OCI-LY3 (cell line): ENCODE measurements at regions not wholly inside any gene's neighbourhood (a gene's known extent, or its start where the extent isn't known, plus 50 kb on each side); places are given as distances from the start of the nearest gene placed in this dataset.

Source experiments
- CTCF ChIP-seq: fragments of 200-600, 300-600 bp; sonication (generic); IDR thresholded peaks from 2 replicates; pipeline ENCODE4 v1.5.1; 2014; ENCODE audit warnings: antibody characterized with exemption, low read length, low read depth
- EZH2phosphoT487 ChIP-seq: fragments of 200-600 bp; shearing (Covaris generic); IDR thresholded peaks from 2 replicates; pipeline ENCODE4 v1.6.1; 2018; ENCODE audit warnings: antibody characterized with exemption, mixed run types, low read depth

- no peak for TF ChIP-seq CTCF
- no peak for TF ChIP-seq EZH2phosphoT487
Observed at GRCh38 chr9:90061187-90061586, 456.4 kb downstream of the GADD45G start.
